Neural progenitor cell (in vitro differentiated cells): ENCODE measurements at regions not wholly inside any gene's neighbourhood (a gene's known extent, or its start where the extent isn't known, plus 50 kb on each side); places are given as distances from the start of the nearest gene placed in this dataset.
A peak's percentile ranks its signal among the peaks of the same experiment; 100 is the strongest.

Experiments used
- DNase-seq: peaks from one replicate; pipeline ENCODE4 v3.0.0-alpha.2; 2016; ENCODE audit warnings: low spot score
- H2AFZ ChIP-seq: fragments of 200-600 bp; sonication (generic); replicated peaks from 2 replicates; pipeline ENCODE4 v1.6.1; 2016; ENCODE audit warnings: antibody characterized with exemption
- H3F3A ChIP-seq: fragments of 200-600 bp; sonication (generic); 2 replicates; pipeline ENCODE4 v1.6.1; 2016; ENCODE audit warnings: antibody characterized with exemption, low read depth
- H3K27ac ChIP-seq: fragments of 200-600 bp; sonication (generic); 2 replicates; pipeline ENCODE4 v1.5.1; 2016; ENCODE audit warnings: mild to moderate bottlenecking
- H3K27me3 ChIP-seq: fragments of 200-600 bp; sonication (generic); 2 replicates; pipeline ENCODE4 v1.6.1; 2016; ENCODE audit warnings: mild to moderate bottlenecking, moderate library complexity
- H3K36me3 ChIP-seq: fragments of 200-600 bp; sonication (generic); 2 replicates; pipeline ENCODE4 v1.5.1; 2016
- H3K4me1 ChIP-seq: fragments of 200-600 bp; sonication (generic); 2 replicates; pipeline ENCODE4 v1.6.1; 2016; ENCODE audit warnings: mixed run types
- H3K4me2 ChIP-seq: fragments of 200-600 bp; sonication (generic); 2 replicates; pipeline ENCODE4 v1.6.1; 2016
- H3K4me3 ChIP-seq: fragments of 200-600 bp; sonication (generic); 2 replicates; pipeline ENCODE4 v1.5.1; 2016
- H3K79me2 ChIP-seq: fragments of 200-600 bp; sonication (generic); 2 replicates; pipeline ENCODE4 v1.6.1; 2016; ENCODE audit warnings: low read depth
- H3K9ac ChIP-seq: fragments of 200-600 bp; sonication (generic); 2 replicates; pipeline ENCODE4 v1.6.1; 2016
- H3K9me3 ChIP-seq: fragments of 200-600 bp; sonication (generic); 2 replicates; pipeline ENCODE4 v1.5.1; 2016; ENCODE audit warnings: low read depth
- H4K20me1 ChIP-seq: fragments of 200-600 bp; sonication (generic); 2 replicates; pipeline ENCODE4 v1.6.1; 2016; ENCODE audit warnings: low read depth
- H3K27ac Mint-ChIP-seq: 3 replicates; pipeline ENCODE4 v1.8.0; 2021; ENCODE audit warnings: mixed read lengths
- H3K27me3 Mint-ChIP-seq: 2 replicates; pipeline ENCODE4 v1.8.0; 2022; ENCODE audit warnings: low read depth, mild to moderate bottlenecking, inconsistent platforms, moderate library complexity, mixed read lengths; ENCODE audit not compliant: insufficient read depth
- H3K36me3 Mint-ChIP-seq: 3 replicates; pipeline ENCODE4 v1.8.0; 2021; ENCODE audit warnings: mixed read lengths
- H3K4me1 Mint-ChIP-seq: 3 replicates; pipeline ENCODE4 v1.8.0; 2021; ENCODE audit warnings: mixed read lengths
- H3K4me3 Mint-ChIP-seq: 3 replicates; pipeline ENCODE4 v1.8.0; 2021; ENCODE audit warnings: mild to moderate bottlenecking, moderate library complexity, mixed read lengths
- H3K9me3 Mint-ChIP-seq: 3 replicates; pipeline ENCODE4 v1.8.0; 2020; ENCODE audit warnings: mixed read lengths
- EZH2 ChIP-seq: fragments of 200-600 bp; sonication (generic); IDR thresholded peaks from 2 replicates; pipeline ENCODE4 v1.6.1; 2017; ENCODE audit warnings: antibody characterized with exemption, mild to moderate bottlenecking, moderate library complexity
- EZH2phosphoT487 ChIP-seq: fragments of 200-600 bp; sonication (generic); IDR thresholded peaks from 2 replicates; pipeline ENCODE4 v1.6.1; 2017; ENCODE audit warnings: antibody characterized with exemption
- TF ChIP-seq, protein P1 (sequence below): fragments of 200-600 bp; sonication (generic); IDR thresholded peaks from 2 replicates; pipeline ENCODE4 v1.5.1; 2017; ENCODE audit warnings: antibody characterized with exemption, mild to moderate bottlenecking

DNA sequence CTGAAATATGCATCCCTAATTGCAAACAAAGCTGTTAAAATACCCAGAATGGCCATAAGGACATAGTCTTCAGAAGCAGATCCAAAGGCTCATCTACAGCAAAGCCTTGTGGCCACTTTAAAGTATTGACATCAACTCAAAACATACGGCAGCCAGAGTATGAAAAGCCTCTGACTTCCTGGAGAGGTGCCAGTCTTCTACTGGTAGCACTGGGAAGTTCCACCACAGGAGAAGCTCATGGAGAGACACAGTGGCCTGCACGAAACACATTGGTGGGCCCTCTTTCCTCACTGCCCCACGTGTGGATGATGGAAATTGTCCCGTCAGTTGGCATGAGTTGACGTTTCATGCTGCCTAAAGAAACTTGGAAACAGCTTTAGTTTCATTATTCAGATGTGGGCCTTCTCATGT, 202.6 kb upstream of the HEY2 start:
- no peak overlapping the region for H3K4me3 Mint-ChIP-seq
- H3K9ac ChIP-seq, result no peak overlapping the region
- DNase-seq, result no peak
- H4K20me1 ChIP-seq, result no peaks in the 10 kb centered on the region
- H3K27ac ChIP-seq, result no peak overlapping the region
- TF ChIP-seq EZH2 (no peak), EZH2phosphoT487 (no peak)
- H3K4me3 ChIP-seq, result no peak overlapping the region
- H3F3A ChIP-seq, result no peaks in the 10 kb centered on the region
- no peak overlapping the region for H3K4me2 ChIP-seq
- H3K4me1 ChIP-seq, result peaks cover 16% of the 10 kb centered on the region
- H3K9me3 ChIP-seq, result no peaks in the 10 kb centered on the region
- peaks cover 7% of the 10 kb centered on the region for H3K9me3 Mint-ChIP-seq
- no peak overlapping the region for H2AFZ ChIP-seq
- no peaks in the 10 kb centered on the region for H3K27me3 ChIP-seq
- no peaks in the 10 kb centered on the region for H3K36me3 Mint-ChIP-seq
- peaks cover 37% of the 10 kb centered on the region for H3K4me1 Mint-ChIP-seq
- no peaks in the 10 kb centered on the region for H3K36me3 ChIP-seq
- peaks cover 5% of the 10 kb centered on the region for H3K27me3 Mint-ChIP-seq
- H3K79me2 ChIP-seq, result no peaks in the 10 kb centered on the region
- H3K27ac Mint-ChIP-seq, result no peak overlapping the region

DNA sequence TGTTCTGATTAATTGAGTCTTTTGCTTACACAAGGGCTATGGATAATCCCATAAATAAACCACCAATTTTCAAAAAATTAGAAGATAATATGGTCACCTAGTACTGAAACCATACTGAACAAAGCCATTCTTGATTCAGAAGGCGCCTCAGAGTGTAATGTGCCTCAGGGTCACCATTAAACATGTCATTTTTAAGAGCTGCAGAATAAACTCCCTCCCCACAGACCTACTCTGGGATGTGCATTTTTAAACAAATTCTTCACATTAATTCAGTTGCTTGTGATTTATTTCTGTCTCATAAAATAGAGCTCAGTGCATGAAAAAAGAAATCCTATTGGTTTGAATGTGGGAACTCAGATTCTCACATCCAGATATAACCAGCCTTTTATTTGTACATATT, 202.1 kb upstream of the HEY2 start:
- Histone ChIP-seq H3K4me3 (no peak overlapping the region), H3K27ac (no peak overlapping the region), H3K9me3 (no peaks in the 10 kb centered on the region), H3K9ac (no peak overlapping the region), H3K4me2 (no peak overlapping the region), H3K27me3 (no peaks in the 10 kb centered on the region), H3F3A (no peaks in the 10 kb centered on the region), H3K79me2 (no peaks in the 10 kb centered on the region), H4K20me1 (no peaks in the 10 kb centered on the region), H3K36me3 (no peaks in the 10 kb centered on the region), H2AFZ (no peak overlapping the region), H3K4me1 (peaks cover 16% of the 10 kb centered on the region)
- Mint-ChIP-seq H3K4me1 (peaks cover 37% of the 10 kb centered on the region), H3K27ac (no peak overlapping the region), H3K9me3 (peaks cover 7% of the 10 kb centered on the region), H3K4me3 (no peak overlapping the region), H3K27me3 (peaks cover 5% of the 10 kb centered on the region), H3K36me3 (no peaks in the 10 kb centered on the region)
- TF ChIP-seq EZH2 (no peak), EZH2phosphoT487 (no peak)
- TF ChIP-seq, protein P1, sequence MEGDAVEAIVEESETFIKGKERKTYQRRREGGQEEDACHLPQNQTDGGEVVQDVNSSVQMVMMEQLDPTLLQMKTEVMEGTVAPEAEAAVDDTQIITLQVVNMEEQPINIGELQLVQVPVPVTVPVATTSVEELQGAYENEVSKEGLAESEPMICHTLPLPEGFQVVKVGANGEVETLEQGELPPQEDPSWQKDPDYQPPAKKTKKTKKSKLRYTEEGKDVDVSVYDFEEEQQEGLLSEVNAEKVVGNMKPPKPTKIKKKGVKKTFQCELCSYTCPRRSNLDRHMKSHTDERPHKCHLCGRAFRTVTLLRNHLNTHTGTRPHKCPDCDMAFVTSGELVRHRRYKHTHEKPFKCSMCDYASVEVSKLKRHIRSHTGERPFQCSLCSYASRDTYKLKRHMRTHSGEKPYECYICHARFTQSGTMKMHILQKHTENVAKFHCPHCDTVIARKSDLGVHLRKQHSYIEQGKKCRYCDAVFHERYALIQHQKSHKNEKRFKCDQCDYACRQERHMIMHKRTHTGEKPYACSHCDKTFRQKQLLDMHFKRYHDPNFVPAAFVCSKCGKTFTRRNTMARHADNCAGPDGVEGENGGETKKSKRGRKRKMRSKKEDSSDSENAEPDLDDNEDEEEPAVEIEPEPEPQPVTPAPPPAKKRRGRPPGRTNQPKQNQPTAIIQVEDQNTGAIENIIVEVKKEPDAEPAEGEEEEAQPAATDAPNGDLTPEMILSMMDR, result no peak
- DNase-seq, result no peak

- H3K4me3 ChIP-seq, result no peak overlapping the region
- no peaks in the 10 kb centered on the region for H3K36me3 Mint-ChIP-seq
- TF ChIP-seq EZH2 (no peak), EZH2phosphoT487 (no peak)
- TF ChIP-seq, protein P1, result no peak
- no peaks in the 10 kb centered on the region for H3K79me2 ChIP-seq
- no peaks in the 10 kb centered on the region for H3K9me3 ChIP-seq
- no peak overlapping the region for H2AFZ ChIP-seq
- no peaks in the 10 kb centered on the region for H3F3A ChIP-seq
- H3K27ac Mint-ChIP-seq, result no peak overlapping the region
- no peak overlapping the region for H3K4me2 ChIP-seq
- H3K36me3 ChIP-seq, result no peaks in the 10 kb centered on the region
- H3K4me1 Mint-ChIP-seq, result peaks cover 36% of the 10 kb centered on the region
- H3K9ac ChIP-seq, result no peak overlapping the region
- no peaks in the 10 kb centered on the region for H4K20me1 ChIP-seq
- H3K9me3 Mint-ChIP-seq, result peaks cover 3% of the 10 kb centered on the region
- no peak overlapping the region for H3K27ac ChIP-seq
- peaks cover 5% of the 10 kb centered on the region for H3K27me3 Mint-ChIP-seq
- no peak for DNase-seq
- no peak overlapping the region for H3K4me3 Mint-ChIP-seq
- H3K27me3 ChIP-seq, result no peaks in the 10 kb centered on the region
- peaks cover 16% of the 10 kb centered on the region for H3K4me1 ChIP-seq
Measured at GRCh38 chr6:125549202-125549884, 200.1 kb upstream of the HEY2 start.

- no peak overlapping the region for H3K27ac Mint-ChIP-seq
- Histone ChIP-seq H3K4me1 (peaks cover 16% of the 10 kb centered on the region), H3K79me2 (no peaks in the 10 kb centered on the region), H3K4me3 (no peak overlapping the region), H3K9ac (no peak overlapping the region), H3K4me2 (no peak overlapping the region), H4K20me1 (no peaks in the 10 kb centered on the region), H3K27ac (no peak overlapping the region), H3F3A (no peaks in the 10 kb centered on the region), H2AFZ (peak overlapping the region; percentile 70), H3K27me3 (no peaks in the 10 kb centered on the region), H3K9me3 (no peaks in the 10 kb centered on the region), H3K36me3 (no peaks in the 10 kb centered on the region)
- peaks cover 3% of the 10 kb centered on the region for H3K9me3 Mint-ChIP-seq
- H3K4me1 Mint-ChIP-seq, result peaks cover 36% of the 10 kb centered on the region
- no peak overlapping the region for H3K4me3 Mint-ChIP-seq
- TF ChIP-seq EZH2 (no peak), EZH2phosphoT487 (no peak)
- TF ChIP-seq, protein P1, result no peak
- DNase-seq, result no peak
- H3K36me3 Mint-ChIP-seq, result no peaks in the 10 kb centered on the region
- peaks cover 5% of the 10 kb centered on the region for H3K27me3 Mint-ChIP-seq
Measured at GRCh38 chr6:125550892-125551291, 198.5 kb upstream of the HEY2 start.
